K562 (cell line): ENCODE measurements at regions not wholly inside any gene's neighbourhood (a gene's known extent, or its start where the extent isn't known, plus 50 kb on each side); places are given as distances from the start of the nearest gene placed in this dataset.

Source experiments
- C11orf30 ChIP-seq: fragments of 450-650 bp; IDR thresholded peaks from 2 replicates; pipeline ENCODE4 v1.6.1; 2016; ENCODE audit warnings: low read depth, mild to moderate bottlenecking
- CBFA2T2 ChIP-seq: fragments of 450-650 bp; conservative IDR thresholded peaks from 2 replicates; pipeline ENCODE4 v1.6.1; 2017; ENCODE audit warnings: mild to moderate bottlenecking
- ETV5 ChIP-seq: sonication (generic); formaldehyde crosslinking; IDR thresholded peaks from 2 replicates; pipeline ENCODE4 v1.4.0; 2020; ENCODE audit warnings: low read depth, mild to moderate bottlenecking, missing genetic modification reagents
- FOXM1 ChIP-seq, 2 experiments: fragments of 450-650 bp in 1 of 2; sonication (generic) in 1 of 2; formaldehyde crosslinking in 1 of 2; IDR thresholded peaks; 2 replicates each; pipeline versions ENCODE4 v1.6.1 to v1.9.0; 2017 to 2022; ENCODE audit warnings: low read depth in 2 of 2, mild to moderate bottlenecking in 2 of 2, missing genetic modification reagents in 1 of 2, moderate library complexity in 1 of 2
- HBP1 ChIP-seq: fragments of 450-650 bp; formaldehyde crosslinking; IDR thresholded peaks from 2 replicates; pipeline ENCODE4 v1.4.0; 2022; ENCODE audit warnings: missing genetic modification characterization
- HOMEZ ChIP-seq: fragments of 250-450 bp; sonication (Bioruptor Pico); IDR thresholded peaks from 2 replicates; pipeline ENCODE4 v1.4.0; 2020; ENCODE audit warnings: mild to moderate bottlenecking, moderate library complexity
- KAT8 ChIP-seq: fragments of 450-650 bp; IDR thresholded peaks from 2 replicates; pipeline ENCODE4 v1.6.1; 2016; ENCODE audit warnings: low read depth, mild to moderate bottlenecking
- KDM5B ChIP-seq: fragments of 200-600 bp; sonication (generic); IDR thresholded peaks from 2 replicates; pipeline ENCODE4 v1.6.1; 2012; ENCODE audit warnings: low read depth, mild to moderate bottlenecking, moderate library complexity, low read length, control low read depth, inconsistent platforms; ENCODE audit not compliant: insufficient replicate concordance
- MAFG ChIP-seq: fragments of 450-650 bp; conservative IDR thresholded peaks from 2 replicates; pipeline ENCODE4 v1.6.1; 2016; ENCODE audit warnings: missing genetic modification characterization, missing compliant biosample characterization
- MCM7 ChIP-seq, 2 experiments: fragments of 450-650 bp; IDR thresholded peaks; 2 replicates each; pipeline ENCODE4 v1.6.1; 2016 to 2018
- NCOR1 ChIP-seq: fragments of 450-650 bp; IDR thresholded peaks from 2 replicates; pipeline ENCODE4 v1.6.1; 2016; ENCODE audit warnings: mild to moderate bottlenecking, moderate library complexity
- NFATC3 ChIP-seq: fragments of 450-650 bp; IDR thresholded peaks from 2 replicates; pipeline ENCODE4 v1.6.1; 2017; ENCODE audit warnings: mild to moderate bottlenecking
- NFE2 ChIP-seq: IDR thresholded peaks from 2 replicates; pipeline ENCODE4 v1.6.1; 2014; ENCODE audit warnings: antibody characterized with exemption, low read depth
- PRMT5 ChIP-seq: sonication (generic); formaldehyde crosslinking; IDR thresholded peaks from 2 replicates; pipeline ENCODE4 v1.5.0; 2020; ENCODE audit warnings: missing genetic modification reagents
- SIN3A ChIP-seq, 2 experiments: fragments of 150-350 bp in 1 of 2; IDR thresholded peaks; 2 replicates each; pipeline ENCODE4 v1.6.1; 2011 to 2016; ENCODE audit warnings: borderline replicate concordance in 2 of 2, low read depth in 2 of 2, low read length in 2 of 2, mild to moderate bottlenecking in 2 of 2, moderate library complexity in 2 of 2; ENCODE audit not compliant: control insufficient read depth in 1 of 2
- SMARCA4 ChIP-seq: fragments of 450-650 bp; IDR thresholded peaks from 2 replicates; pipeline ENCODE4 v1.6.1; 2016
- TAL1 ChIP-seq: fragments of 450-650 bp; IDR thresholded peaks from 2 replicates; pipeline ENCODE4 v1.6.1; 2016; ENCODE audit warnings: mild to moderate bottlenecking
- TARDBP ChIP-seq: fragments of 450-650 bp; IDR thresholded peaks from 2 replicates; pipeline ENCODE4 v1.6.1; 2016
- ZNF639 ChIP-seq, 2 experiments: fragments of 200-800 bp in 1 of 2; sonication (Bioruptor generic) in 1 of 2; sonication (generic) in 1 of 2; formaldehyde crosslinking in 1 of 2; IDR thresholded peaks in 1 of 2; conservative IDR thresholded peaks in 1 of 2; 2 replicates each; pipeline versions ENCODE4 v1.5.0 to v1.6.1; 2016 to 2020; ENCODE audit warnings: missing compliant biosample characterization in 1 of 2, missing genetic modification characterization in 1 of 2, missing genetic modification reagents in 1 of 2
- ZNF76 ChIP-seq: fragments of 250-450 bp; sonication (Bioruptor Pico); IDR thresholded peaks from 2 replicates; pipeline ENCODE4 v1.4.0; 2020; ENCODE audit warnings: mild to moderate bottlenecking, moderate library complexity, borderline replicate concordance

- TF ChIP-seq SMARCA4 = peak; percentile 26; the same call in 1 of the 2 replicates
- TF ChIP-seq C11orf30 = peak; percentile 53; the same call in 1 of the 2 replicates
- TF ChIP-seq MAFG = peak; percentile 75
- no peak for TF ChIP-seq KAT8
- no peak for TF ChIP-seq MCM7 (IDR thresholded peaks at IDR 0.05)
- TF ChIP-seq TARDBP = no peak
- 0 out of 2 replicates have a peak, but pooled peaks have one; percentile 18 for TF ChIP-seq FOXM1 (IDR thresholded peaks at IDR 0.05; ENCODE audit: low read depth)
- TF ChIP-seq FOXM1 (CRISPR knock-in tag; IDR thresholded peaks at IDR 0.05; ENCODE audit: low read depth) = no peak
- TF ChIP-seq HBP1 (CRISPR knock-in tag) = no peak
- no peak for TF ChIP-seq KDM5B
- TF ChIP-seq NFE2 = peak; percentile 69
- TF ChIP-seq ZNF76 (CRISPR knock-in tag) = no peak
- no peak for TF ChIP-seq PRMT5 (CRISPR knock-in tag)
- peak; percentile 53 for TF ChIP-seq TAL1
- TF ChIP-seq ETV5 (CRISPR knock-in tag) = no peak
- TF ChIP-seq HOMEZ (CRISPR knock-in tag) = no peak
- TF ChIP-seq SIN3A (IDR thresholded peaks at IDR 0.05; ENCODE audit: borderline replicate concordance in 2 of 2, control insufficient read depth in 1 of 2, low read depth in 2 of 2, low read length in 2 of 2) = no peak
- TF ChIP-seq NFATC3 = no peak
- TF ChIP-seq NCOR1 = peak; percentile 31; the same call in 1 of the 2 replicates
- no peak for TF ChIP-seq ZNF639 (CRISPR knock-in tag; conservative IDR thresholded peaks at IDR 0.05 in 1 of 2, IDR thresholded peaks at IDR 0.05 in 1 of 2)
- TF ChIP-seq CBFA2T2 = peak; percentile 60
These were observed 115.1 kb downstream of the SETD4 start (continued) for GRCh38 chr21:35945089-35945671.
